OCI-LY3 (cell line): ENCODE measurements at regions not wholly inside any gene's neighbourhood (a gene's known extent, or its start where the extent isn't known, plus 50 kb on each side); places are given as distances from the start of the nearest gene placed in this dataset.

Experiments used
- CTCF ChIP-seq: fragments of 200-600, 300-600 bp; sonication (generic); IDR thresholded peaks from 2 replicates; pipeline ENCODE4 v1.5.1; 2014; ENCODE audit warnings: antibody characterized with exemption, low read length, low read depth
- EZH2phosphoT487 ChIP-seq: fragments of 200-600 bp; shearing (Covaris generic); IDR thresholded peaks from 2 replicates; pipeline ENCODE4 v1.6.1; 2018; ENCODE audit warnings: antibody characterized with exemption, mixed run types, low read depth

- TF ChIP-seq CTCF (no peak), EZH2phosphoT487 (no peak)
These were observed 112.5 kb downstream of the PRL start for GRCh38 chr6:22184371-22184770.
